ENCODE measurements at regions not wholly inside any gene's neighbourhood (a gene's known extent, or its start where the extent isn't known, plus 50 kb on each side); places are given as distances from the start of the nearest gene placed in this dataset.

DNA sequence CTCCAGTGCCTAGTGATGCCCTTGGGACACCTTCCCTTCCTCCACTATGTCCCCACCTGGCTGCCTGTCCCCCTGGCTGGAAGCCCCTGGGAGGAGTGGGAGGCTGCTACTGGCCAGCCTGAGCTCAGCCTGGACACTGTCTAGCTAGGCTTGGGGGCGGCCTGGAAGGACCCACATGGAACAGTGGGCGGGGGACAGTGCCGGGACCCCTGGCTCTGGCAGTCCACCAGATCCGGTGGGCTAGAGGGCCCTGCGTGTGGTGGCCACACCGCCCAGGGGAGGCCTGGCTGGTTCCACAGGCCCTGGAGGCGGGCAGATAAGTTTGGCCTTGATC lies 388.0 kb upstream of the TNRC6C start:
- 90 to 94% methylated on average over 7 of the region's 7 CpGs for WGBS, 2 donors
- H3K4me3 ChIP-seq (ENCODE audit: low read length in 2 of 2), result no peak overlapping the region
- ATAC-seq (ENCODE audit: low FRiP score), result no peak

GRCh38 chr17:77571155-77571981 lies 387.1 kb upstream of the TNRC6C start:
- intact Hi-C loops (cut with DNase I), result no loop called here
- WGBS, 2 donors, result 14 to 17% methylated on average over 35 of the region's 35 CpGs
- no peak overlapping the region for H3K27ac ChIP-seq (ENCODE audit: low read depth in 1 of 2, low read length in 2 of 2)
- no peaks in the 10 kb centered on the region for H3K9me3 ChIP-seq (ENCODE audit: control insufficient read depth, low read length)
- no peaks in the 10 kb centered on the region for H3K27me3 ChIP-seq (ENCODE audit: control insufficient read depth in 1 of 2, insufficient read depth in 2 of 2, low read length in 1 of 2)
- H3K4me3 ChIP-seq (ENCODE audit: low read length in 2 of 2), result peak overlapping the region; percentile 35 to 49
- no peaks in the 10 kb centered on the region for H3K4me1 ChIP-seq (ENCODE audit: control insufficient read depth in 1 of 2, insufficient read depth in 2 of 2, low read length in 2 of 2)
- no peaks in the 10 kb centered on the region for H3K36me3 ChIP-seq (ENCODE audit: control insufficient read depth in 1 of 2, insufficient read depth in 2 of 2, low read length in 1 of 2)
- ATAC-seq (ENCODE audit: low FRiP score) (peak; percentile 59), DNase-seq (peak; percentile 62 to 77)

More for the DNA sequence above, 388.0 kb upstream of the TNRC6C start:
- Histone ChIP-seq H3K36me3 (ENCODE audit: control insufficient read depth in 1 of 2, insufficient read depth in 2 of 2, low read length in 1 of 2) (no peaks in the 10 kb centered on the region), H3K9me3 (ENCODE audit: control insufficient read depth, low read length) (no peaks in the 10 kb centered on the region), H3K27me3 (ENCODE audit: control insufficient read depth in 1 of 2, insufficient read depth in 2 of 2, low read length in 1 of 2) (no peaks in the 10 kb centered on the region), H3K27ac (ENCODE audit: low read depth in 1 of 2, low read length in 2 of 2) (no peak overlapping the region), H3K4me1 (ENCODE audit: control insufficient read depth in 1 of 2, insufficient read depth in 2 of 2, low read length in 2 of 2) (no peaks in the 10 kb centered on the region)
- DNase-seq, result peak in 1 of 2 donors; percentile 69
- intact Hi-C loops (cut with DNase I), result no loop called here

DNA sequence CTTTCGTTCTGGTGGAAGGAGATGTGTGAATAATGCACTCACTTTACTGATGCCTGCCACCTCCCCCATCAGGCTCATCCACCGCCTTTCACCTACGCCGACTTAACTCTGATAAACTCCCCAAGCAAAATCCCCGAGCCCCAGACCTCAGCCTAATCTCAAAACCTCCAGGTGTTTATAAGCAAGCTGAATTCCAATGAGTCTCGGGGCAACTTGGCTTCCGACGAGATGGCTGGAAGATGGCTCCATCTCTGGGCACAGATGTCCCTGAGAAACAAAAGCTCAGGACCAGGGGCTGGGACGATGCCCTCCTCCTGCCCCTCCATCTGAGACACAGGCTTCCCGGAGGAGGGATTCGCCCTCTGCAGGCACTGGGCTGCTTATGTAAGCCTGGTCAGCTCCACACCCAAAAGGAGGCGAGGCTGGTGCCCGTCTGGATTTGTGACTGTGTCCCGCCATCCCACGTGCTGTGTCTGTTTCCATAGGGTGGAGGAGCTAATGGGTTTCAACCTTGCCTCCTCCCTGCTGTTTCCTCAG lies 386.4 kb upstream of the TNRC6C start:
- DNase-seq (peak in 1 of 2 donors; percentile 77), ATAC-seq (ENCODE audit: low FRiP score) (no peak)
- Histone ChIP-seq H3K27me3 (ENCODE audit: control insufficient read depth in 1 of 2, insufficient read depth in 2 of 2, low read length in 1 of 2) (no peaks in the 10 kb centered on the region), H3K36me3 (ENCODE audit: control insufficient read depth in 1 of 2, insufficient read depth in 2 of 2, low read length in 1 of 2) (no peaks in the 10 kb centered on the region), H3K27ac (ENCODE audit: low read depth in 1 of 2, low read length in 2 of 2) (no peak overlapping the region), H3K4me3 (ENCODE audit: low read length in 2 of 2) (peak overlapping the region in 1 of 2 donors; percentile 35), H3K4me1 (ENCODE audit: control insufficient read depth in 1 of 2, insufficient read depth in 2 of 2, low read length in 2 of 2) (no peaks in the 10 kb centered on the region), H3K9me3 (ENCODE audit: control insufficient read depth, low read length) (no peaks in the 10 kb centered on the region)
- 7 to 11% methylated on average over 15 of the region's 15 CpGs for WGBS, 2 donors
- intact Hi-C loops (cut with DNase I), result no loop called here

DNA sequence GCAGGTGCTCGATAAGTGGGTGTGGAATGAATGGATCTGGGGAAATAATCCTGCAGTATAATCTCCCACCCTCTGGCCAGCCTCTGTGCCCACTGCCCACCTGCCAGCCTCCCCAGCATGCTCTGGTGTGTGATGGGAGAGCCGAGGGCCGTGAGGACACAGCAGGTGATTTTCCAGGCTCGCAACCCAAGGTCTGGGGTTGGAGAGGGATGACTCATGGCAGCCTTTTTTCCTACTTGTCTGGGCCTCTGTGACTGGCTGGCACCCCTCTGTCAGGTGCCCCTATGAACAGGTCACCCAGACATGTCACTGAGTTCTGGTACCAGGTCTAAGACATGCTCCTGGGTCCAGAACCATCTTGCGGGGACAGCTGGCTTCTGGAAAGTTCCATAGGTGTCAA lies 385.7 kb upstream of the TNRC6C start:
- WGBS, 2 donors, result 94 to 100% methylated on average over 5 of the region's 5 CpGs
- Histone ChIP-seq H3K36me3 (ENCODE audit: control insufficient read depth in 1 of 2, insufficient read depth in 2 of 2, low read length in 1 of 2) (no peaks in the 10 kb centered on the region), H3K4me1 (ENCODE audit: control insufficient read depth in 1 of 2, insufficient read depth in 2 of 2, low read length in 2 of 2) (no peaks in the 10 kb centered on the region), H3K27ac (ENCODE audit: low read depth in 1 of 2, low read length in 2 of 2) (no peak overlapping the region), H3K4me3 (ENCODE audit: low read length in 2 of 2) (no peak overlapping the region), H3K27me3 (ENCODE audit: control insufficient read depth in 1 of 2, insufficient read depth in 2 of 2, low read length in 1 of 2) (no peaks in the 10 kb centered on the region), H3K9me3 (ENCODE audit: control insufficient read depth, low read length) (no peaks in the 10 kb centered on the region)
- no peak for ATAC-seq (ENCODE audit: low FRiP score)
- peak in 1 of 2 donors; percentile 43 for DNase-seq
- intact Hi-C loops (cut with DNase I), result no loop called here

DNA sequence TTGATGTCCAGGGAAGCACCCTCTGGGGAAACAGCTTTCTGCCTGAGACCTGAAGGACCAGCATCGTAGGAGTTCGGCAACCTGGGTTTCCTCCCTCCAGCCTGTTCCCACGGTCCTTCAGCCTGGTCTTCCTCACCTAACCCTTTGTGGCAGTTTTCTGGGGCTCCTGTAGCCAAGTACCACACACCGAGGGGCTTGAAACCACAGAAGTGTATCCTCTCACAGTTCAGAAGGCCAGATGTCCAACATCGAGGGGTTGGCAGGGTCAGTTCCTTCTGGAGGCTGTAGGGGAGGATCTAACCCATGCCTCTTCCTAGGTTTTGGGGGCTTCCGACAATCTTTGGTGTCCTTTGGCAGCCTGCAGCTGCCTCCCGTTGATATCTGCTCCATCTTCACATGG lies 381.0 kb upstream of the TNRC6C start:
- 87 to 94% methylated on average over 7 of the region's 7 CpGs for WGBS, 2 donors
- H3K27me3 ChIP-seq (ENCODE audit: control insufficient read depth in 1 of 2, insufficient read depth in 2 of 2, low read length in 1 of 2), result no peaks in the 10 kb centered on the region
- H3K27ac ChIP-seq (ENCODE audit: low read depth in 1 of 2, low read length in 2 of 2), result no peak overlapping the region
- H3K4me3 ChIP-seq (ENCODE audit: low read length in 2 of 2), result no peak overlapping the region
- no peaks in the 10 kb centered on the region for H3K36me3 ChIP-seq (ENCODE audit: control insufficient read depth in 1 of 2, insufficient read depth in 2 of 2, low read length in 1 of 2)
- intact Hi-C loops (cut with DNase I), result no loop called here
- DNase-seq, result peak in 1 of 2 donors; percentile 45
- no peaks in the 10 kb centered on the region for H3K4me1 ChIP-seq (ENCODE audit: control insufficient read depth in 1 of 2, insufficient read depth in 2 of 2, low read length in 2 of 2)
- no peak for ATAC-seq (ENCODE audit: low FRiP score)
- H3K9me3 ChIP-seq (ENCODE audit: control insufficient read depth, low read length), result no peaks in the 10 kb centered on the region

GRCh38 chr17:77579131-77579530 lies 379.4 kb upstream of the TNRC6C start:
- H3K4me1 ChIP-seq (ENCODE audit: control insufficient read depth in 1 of 2, insufficient read depth in 2 of 2, low read length in 2 of 2), result no peaks in the 10 kb centered on the region
- WGBS, 2 donors, result 86 to 93% methylated on average over 9 of the region's 9 CpGs
- H3K9me3 ChIP-seq (ENCODE audit: control insufficient read depth, low read length), result no peaks in the 10 kb centered on the region
- no peak overlapping the region for H3K4me3 ChIP-seq (ENCODE audit: low read length in 2 of 2)
- H3K27ac ChIP-seq (ENCODE audit: low read depth in 1 of 2, low read length in 2 of 2), result no peak overlapping the region
- H3K27me3 ChIP-seq (ENCODE audit: control insufficient read depth in 1 of 2, insufficient read depth in 2 of 2, low read length in 1 of 2), result no peaks in the 10 kb centered on the region
- H3K36me3 ChIP-seq (ENCODE audit: control insufficient read depth in 1 of 2, insufficient read depth in 2 of 2, low read length in 1 of 2), result no peaks in the 10 kb centered on the region
- DNase-seq, result peak in 1 of 2 donors; percentile 25
- no peak for ATAC-seq (ENCODE audit: low FRiP score)
- intact Hi-C loops (cut with DNase I), result no loop called here

GRCh38 chr17:77579682-77580081 lies 378.8 kb upstream of the TNRC6C start:
- Histone ChIP-seq H3K4me3 (ENCODE audit: low read length in 2 of 2) (no peak overlapping the region), H3K27me3 (ENCODE audit: control insufficient read depth in 1 of 2, insufficient read depth in 2 of 2, low read length in 1 of 2) (no peaks in the 10 kb centered on the region), H3K36me3 (ENCODE audit: control insufficient read depth in 1 of 2, insufficient read depth in 2 of 2, low read length in 1 of 2) (no peaks in the 10 kb centered on the region), H3K9me3 (ENCODE audit: control insufficient read depth, low read length) (no peaks in the 10 kb centered on the region), H3K4me1 (ENCODE audit: control insufficient read depth in 1 of 2, insufficient read depth in 2 of 2, low read length in 2 of 2) (no peaks in the 10 kb centered on the region), H3K27ac (ENCODE audit: low read depth in 1 of 2, low read length in 2 of 2) (no peak overlapping the region)
- DNase-seq (peak in 1 of 2 donors; percentile 38), ATAC-seq (ENCODE audit: low FRiP score) (no peak)
- WGBS, 2 donors, result 64 to 70% methylated on average over 6 of the region's 6 CpGs
- intact Hi-C loops (cut with DNase I), result no loop called here

- WGBS, 2 donors, result 78 to 79% methylated on average over 8 of the region's 8 CpGs
- no peak for ATAC-seq (ENCODE audit: low FRiP score)
- peak in 1 of 2 donors; percentile 37 for DNase-seq
Measured at GRCh38 chr17:77580531-77581270, 377.8 kb upstream of the TNRC6C start.

More at GRCh38 chr17:77580531-77581270, 377.8 kb upstream of the TNRC6C start:
- intact Hi-C loops (cut with DNase I), result no loop called here
- H3K9me3 ChIP-seq (ENCODE audit: control insufficient read depth, low read length), result no peaks in the 10 kb centered on the region
- H3K27me3 ChIP-seq (ENCODE audit: control insufficient read depth in 1 of 2, insufficient read depth in 2 of 2, low read length in 1 of 2), result no peaks in the 10 kb centered on the region
- H3K36me3 ChIP-seq (ENCODE audit: control insufficient read depth in 1 of 2, insufficient read depth in 2 of 2, low read length in 1 of 2), result no peaks in the 10 kb centered on the region
- H3K4me1 ChIP-seq (ENCODE audit: control insufficient read depth in 1 of 2, insufficient read depth in 2 of 2, low read length in 2 of 2), result no peaks in the 10 kb centered on the region
- no peak overlapping the region for H3K4me3 ChIP-seq (ENCODE audit: low read length in 2 of 2)
- H3K27ac ChIP-seq (ENCODE audit: low read depth in 1 of 2, low read length in 2 of 2), result no peak overlapping the region
